AG04449 (cell line): ENCODE measurements at regions not wholly inside any gene's neighbourhood (a gene's known extent, or its start where the extent isn't known, plus 50 kb on each side); places are given as distances from the start of the nearest gene placed in this dataset.

Experiments
- CTCF ChIA-PET: fragments of 350-600 bp; formaldehyde crosslinking; extraction: SDS; loops from one replicate; lab custom pipeline; 2021; ENCODE audit warnings: antibody characterized with exemption; lab: Yijun Ruan, JAX
- POLR2A ChIA-PET: fragments of 400-600, 350-600 bp; formaldehyde crosslinking; extraction: SDS; loops from one replicate; lab custom pipeline; 2020; ENCODE audit warnings: antibody characterized with exemption, inconsistent platforms; lab: Yijun Ruan, JAX
- DNase-seq: peaks from one replicate; pipeline ENCODE4 v3.0.0-alpha.2; 2010; ENCODE audit warnings: low read depth, low spot score
- H3K4me3 ChIP-seq: 2 replicates; pipeline ENCODE4 v1.5.1; 2011; ENCODE audit warnings: low read depth, mild to moderate bottlenecking, control low read depth, low read length
- CTCF ChIP-seq: IDR thresholded peaks from one replicate; pipeline ENCODE4 v1.5.1; 2011; ENCODE audit warnings: mild to moderate bottlenecking, moderate library complexity, low read length, control low read depth, inconsistent platforms; ENCODE audit not compliant: insufficient read depth; ENCODE audit errors: missing control alignments

DNA sequence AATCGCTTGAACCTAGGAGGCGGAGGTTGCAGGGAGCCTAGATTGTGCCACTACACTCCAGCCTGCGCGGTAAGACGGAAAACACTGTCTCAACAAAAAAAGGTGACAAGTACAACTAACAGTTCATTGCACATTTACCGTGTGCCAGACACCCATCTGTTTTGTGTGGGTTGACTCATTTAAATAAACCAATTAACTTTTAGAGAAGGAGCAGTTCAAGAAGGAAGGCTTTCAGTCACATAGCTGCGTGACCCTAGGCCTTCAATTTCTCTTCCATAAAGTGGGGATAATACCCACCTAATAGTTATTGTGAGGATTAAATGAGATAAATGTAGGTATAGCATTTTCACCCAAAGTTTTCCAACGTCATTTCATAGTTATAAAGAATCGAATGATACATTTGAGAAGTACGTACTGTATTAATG is 52.3 kb upstream of the KDM7A start:
- no peak for TF ChIP-seq CTCF
- H3K4me3 ChIP-seq: no peak overlapping the region
- ChIA-PET POLR2A (no interaction called here), CTCF (no interaction called here)
- DNase-seq: no peak
